Body of pancreas (tissue), 4 donors: ENCODE measurements at regions not wholly inside any gene's neighbourhood (a gene's known extent, or its start where the extent isn't known, plus 50 kb on each side); places are given as distances from the start of the nearest gene placed in this dataset.

ENCODE experiments used
- CTCF ChIP-seq, 7 experiments: fragments of 450-650 bp in 4 of 7; fragments of 200-600 bp in 3 of 7; sonication (generic) in 3 of 7; IDR thresholded peaks; one replicate each; pipeline ENCODE4 v1.5.1; 2016 to 2019; ENCODE audit warnings: antibody characterized with exemption in 7 of 7
- POLR2A ChIP-seq, 3 donors: fragments of 450-650 bp; IDR thresholded peaks; one replicate each; pipeline ENCODE4 v1.6.1; 2016; ENCODE audit warnings: antibody characterized with exemption in 3 of 3, mild to moderate bottlenecking in 2 of 3

GRCh38 chr2:5562426-5562825, 129.8 kb upstream of the SOX11 start:
- no peak for TF ChIP-seq CTCF (IDR thresholded peaks at IDR 0.05)
- no peak for TF ChIP-seq POLR2A (IDR thresholded peaks at IDR 0.05)
